ENCODE measurements at regions not wholly inside any gene's neighbourhood (a gene's known extent, or its start where the extent isn't known, plus 50 kb on each side); places are given as distances from the start of the nearest gene placed in this dataset.

DNA sequence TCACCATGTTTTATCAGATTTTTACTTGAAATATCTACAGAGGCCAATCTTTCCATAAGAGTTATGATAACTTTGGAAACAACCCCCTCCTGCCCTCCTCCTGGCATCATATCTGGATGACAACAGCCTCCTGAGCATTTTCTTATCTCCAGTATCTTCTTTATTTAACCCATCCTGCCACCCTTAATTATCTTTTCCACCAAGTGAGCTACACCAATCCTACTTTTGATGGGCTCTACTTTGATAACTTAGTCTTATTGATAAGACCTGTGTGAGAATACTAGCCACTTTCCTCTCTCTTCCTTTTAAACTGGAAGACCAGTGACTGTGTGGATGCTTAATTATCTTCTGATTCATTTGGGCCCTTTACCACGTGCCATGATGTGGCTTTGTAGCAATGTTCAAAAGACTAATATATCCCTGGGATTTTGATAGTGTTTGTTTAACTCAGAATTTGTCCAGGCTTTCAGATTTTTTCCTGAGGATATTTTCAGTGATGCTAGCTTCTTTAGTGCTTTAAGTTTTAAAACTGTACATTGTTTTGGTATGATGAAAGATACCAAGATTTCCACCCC is 330.1 kb upstream of the GIMD1 start (continued):
- TF ChIP-seq SCRT2 (tag by site-specific recombination; IDR thresholded peaks at IDR 0.05) = no peak
- TF ChIP-seq, protein P1, sequence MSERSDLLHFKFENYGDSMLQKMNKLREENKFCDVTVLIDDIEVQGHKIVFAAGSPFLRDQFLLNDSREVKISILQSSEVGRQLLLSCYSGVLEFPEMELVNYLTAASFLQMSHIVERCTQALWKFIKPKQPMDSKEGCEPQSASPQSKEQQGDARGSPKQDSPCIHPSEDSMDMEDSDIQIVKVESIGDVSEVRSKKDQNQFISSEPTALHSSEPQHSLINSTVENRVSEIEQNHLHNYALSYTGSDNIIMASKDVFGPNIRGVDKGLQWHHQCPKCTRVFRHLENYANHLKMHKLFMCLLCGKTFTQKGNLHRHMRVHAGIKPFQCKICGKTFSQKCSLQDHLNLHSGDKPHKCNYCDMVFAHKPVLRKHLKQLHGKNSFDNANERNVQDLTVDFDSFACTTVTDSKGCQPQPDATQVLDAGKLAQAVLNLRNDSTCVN (tag by site-specific recombination; optimal IDR thresholded peaks at IDR 0.05) = no peak
- TF ChIP-seq ZNF114 (tag by site-specific recombination; IDR thresholded peaks at IDR 0.05) = no peak
- TF ChIP-seq ZNF10 (tag by site-specific recombination; IDR thresholded peaks at IDR 0.05) = no peak
- no peak for TF ChIP-seq MZF1 (tag by site-specific recombination; IDR thresholded peaks at IDR 0.05; ENCODE audit: borderline replicate concordance)

DNA sequence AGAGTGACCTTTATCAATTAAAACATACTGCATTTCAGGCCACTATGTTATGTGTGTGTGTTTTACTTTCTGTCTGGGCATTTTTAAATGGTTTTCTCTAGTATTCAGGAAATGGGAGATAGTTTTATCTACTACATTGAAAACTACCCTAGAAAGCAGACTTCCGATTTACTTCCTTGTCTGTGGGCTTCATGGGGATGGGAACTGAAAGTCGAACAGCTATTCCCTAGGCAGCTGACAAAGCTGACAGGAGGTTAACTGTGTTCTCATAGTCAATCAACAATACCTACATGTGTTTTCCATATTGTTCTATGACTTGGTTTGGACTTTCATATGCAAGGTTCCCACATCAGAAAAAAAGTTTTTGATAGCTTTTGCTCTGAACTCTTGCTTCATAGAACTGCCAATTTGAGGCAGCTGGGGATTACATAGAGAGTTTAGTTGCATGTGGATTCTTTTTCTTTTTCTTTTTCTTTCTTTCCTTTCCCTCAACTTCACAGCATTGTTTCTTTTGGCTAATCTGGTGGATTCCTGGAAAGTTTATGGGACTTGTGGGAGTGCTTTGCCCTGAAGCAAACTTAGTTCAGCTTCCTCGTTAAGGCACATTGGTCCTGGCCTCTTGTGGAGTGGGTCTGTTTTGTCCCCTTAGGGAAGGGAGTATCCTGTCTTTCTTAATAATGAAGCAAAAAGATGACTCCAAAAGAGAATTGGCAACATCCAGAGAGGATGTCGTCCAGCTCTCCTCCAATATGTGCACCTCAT is 327.1 kb upstream of the GIMD1 start:
- Histone ChIP-seq H3K4me3 (ENCODE audit: low read depth, low read length) (no peak overlapping the region), H3K36me3 (ENCODE audit: control insufficient read depth in 2 of 2, insufficient read depth in 1 of 2, low read length in 2 of 2) (no peaks in the 10 kb centered on the region), H3K4me1 (ENCODE audit: control insufficient read depth, insufficient read depth, low read length) (no peaks in the 10 kb centered on the region), H3K27ac (ENCODE audit: extremely low read depth, low read depth, low read length) (no peak overlapping the region), H3K9me3 (ENCODE audit: control insufficient read depth, insufficient read depth, low read depth, low read length) (no peaks in the 10 kb centered on the region)
- ChIA-PET POLR2A (no interaction called here), CTCF (no interaction called here)
- TF ChIP-seq ZNF596 (tag by site-specific recombination; IDR thresholded peaks at IDR 0.05) (no peak), ZNF837 (tag by site-specific recombination; IDR thresholded peaks at IDR 0.05) (no peak), ZFP69B (tag by site-specific recombination; IDR thresholded peaks at IDR 0.05) (no peak), KLF10 (tag by site-specific recombination; IDR thresholded peaks at IDR 0.05) (no peak), ZNF423 (tag by site-specific recombination; IDR thresholded peaks at IDR 0.05) (no peak), ZNF239 (tag by site-specific recombination; IDR thresholded peaks at IDR 0.05) (no peak), ZNF366 (tag by site-specific recombination; conservative IDR thresholded peaks at IDR 0.05) (no peak), ZNF10 (tag by site-specific recombination; IDR thresholded peaks at IDR 0.05) (no peak), ZNF561 (tag by site-specific recombination; IDR thresholded peaks at IDR 0.05; ENCODE audit: borderline replicate concordance) (no peak)
- TF ChIP-seq, protein P2, sequence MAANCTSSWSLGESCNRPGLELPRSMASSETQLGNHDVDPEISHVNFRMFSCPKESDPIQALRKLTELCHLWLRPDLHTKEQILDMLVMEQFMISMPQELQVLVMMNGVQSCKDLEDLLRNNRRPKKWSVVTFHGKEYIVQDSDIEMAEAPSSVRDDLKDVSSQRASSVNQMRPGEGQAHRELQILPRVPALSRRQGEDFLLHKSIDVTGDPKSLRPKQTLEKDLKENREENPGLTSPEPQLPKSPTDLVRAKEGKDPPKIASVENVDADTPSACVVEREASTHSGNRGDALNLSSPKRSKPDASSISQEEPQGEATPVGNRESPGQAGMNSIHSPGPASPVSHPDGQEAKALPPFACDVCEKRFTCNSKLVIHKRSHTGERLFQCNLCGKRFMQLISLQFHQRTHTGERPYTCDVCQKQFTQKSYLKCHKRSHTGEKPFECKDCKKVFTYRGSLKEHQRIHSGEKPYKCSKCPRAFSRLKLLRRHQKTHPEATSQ (tag by site-specific recombination; IDR thresholded peaks at IDR 0.05) = no peak
- TF ChIP-seq, protein P3, sequence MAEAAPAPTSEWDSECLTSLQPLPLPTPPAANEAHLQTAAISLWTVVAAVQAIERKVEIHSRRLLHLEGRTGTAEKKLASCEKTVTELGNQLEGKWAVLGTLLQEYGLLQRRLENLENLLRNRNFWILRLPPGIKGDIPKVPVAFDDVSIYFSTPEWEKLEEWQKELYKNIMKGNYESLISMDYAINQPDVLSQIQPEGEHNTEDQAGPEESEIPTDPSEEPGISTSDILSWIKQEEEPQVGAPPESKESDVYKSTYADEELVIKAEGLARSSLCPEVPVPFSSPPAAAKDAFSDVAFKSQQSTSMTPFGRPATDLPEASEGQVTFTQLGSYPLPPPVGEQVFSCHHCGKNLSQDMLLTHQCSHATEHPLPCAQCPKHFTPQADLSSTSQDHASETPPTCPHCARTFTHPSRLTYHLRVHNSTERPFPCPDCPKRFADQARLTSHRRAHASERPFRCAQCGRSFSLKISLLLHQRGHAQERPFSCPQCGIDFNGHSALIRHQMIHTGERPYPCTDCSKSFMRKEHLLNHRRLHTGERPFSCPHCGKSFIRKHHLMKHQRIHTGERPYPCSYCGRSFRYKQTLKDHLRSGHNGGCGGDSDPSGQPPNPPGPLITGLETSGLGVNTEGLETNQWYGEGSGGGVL (tag by site-specific recombination; IDR thresholded peaks at IDR 0.05) = no peak
- TF ChIP-seq, protein P4, sequence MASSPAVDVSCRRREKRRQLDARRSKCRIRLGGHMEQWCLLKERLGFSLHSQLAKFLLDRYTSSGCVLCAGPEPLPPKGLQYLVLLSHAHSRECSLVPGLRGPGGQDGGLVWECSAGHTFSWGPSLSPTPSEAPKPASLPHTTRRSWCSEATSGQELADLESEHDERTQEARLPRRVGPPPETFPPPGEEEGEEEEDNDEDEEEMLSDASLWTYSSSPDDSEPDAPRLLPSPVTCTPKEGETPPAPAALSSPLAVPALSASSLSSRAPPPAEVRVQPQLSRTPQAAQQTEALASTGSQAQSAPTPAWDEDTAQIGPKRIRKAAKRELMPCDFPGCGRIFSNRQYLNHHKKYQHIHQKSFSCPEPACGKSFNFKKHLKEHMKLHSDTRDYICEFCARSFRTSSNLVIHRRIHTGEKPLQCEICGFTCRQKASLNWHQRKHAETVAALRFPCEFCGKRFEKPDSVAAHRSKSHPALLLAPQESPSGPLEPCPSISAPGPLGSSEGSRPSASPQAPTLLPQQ (tag by site-specific recombination; IDR thresholded peaks at IDR 0.05) = no peak
- TF ChIP-seq, protein P5, sequence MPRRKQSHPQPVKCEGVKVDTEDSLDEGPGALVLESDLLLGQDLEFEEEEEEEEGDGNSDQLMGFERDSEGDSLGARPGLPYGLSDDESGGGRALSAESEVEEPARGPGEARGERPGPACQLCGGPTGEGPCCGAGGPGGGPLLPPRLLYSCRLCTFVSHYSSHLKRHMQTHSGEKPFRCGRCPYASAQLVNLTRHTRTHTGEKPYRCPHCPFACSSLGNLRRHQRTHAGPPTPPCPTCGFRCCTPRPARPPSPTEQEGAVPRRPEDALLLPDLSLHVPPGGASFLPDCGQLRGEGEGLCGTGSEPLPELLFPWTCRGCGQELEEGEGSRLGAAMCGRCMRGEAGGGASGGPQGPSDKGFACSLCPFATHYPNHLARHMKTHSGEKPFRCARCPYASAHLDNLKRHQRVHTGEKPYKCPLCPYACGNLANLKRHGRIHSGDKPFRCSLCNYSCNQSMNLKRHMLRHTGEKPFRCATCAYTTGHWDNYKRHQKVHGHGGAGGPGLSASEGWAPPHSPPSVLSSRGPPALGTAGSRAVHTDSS (tag by site-specific recombination; IDR thresholded peaks at IDR 0.05) = no peak
- TF ChIP-seq, protein P6, sequence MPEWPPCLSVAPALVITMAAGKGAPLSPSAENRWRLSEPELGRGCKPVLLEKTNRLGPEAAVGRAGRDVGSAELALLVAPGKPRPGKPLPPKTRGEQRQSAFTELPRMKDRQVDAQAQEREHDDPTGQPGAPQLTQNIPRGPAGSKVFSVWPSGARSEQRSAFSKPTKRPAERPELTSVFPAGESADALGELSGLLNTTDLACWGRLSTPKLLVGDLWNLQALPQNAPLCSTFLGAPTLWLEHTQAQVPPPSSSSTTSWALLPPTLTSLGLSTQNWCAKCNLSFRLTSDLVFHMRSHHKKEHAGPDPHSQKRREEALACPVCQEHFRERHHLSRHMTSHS (tag by site-specific recombination; IDR thresholded peaks at IDR 0.05) = no peak
- TF ChIP-seq, protein P7, sequence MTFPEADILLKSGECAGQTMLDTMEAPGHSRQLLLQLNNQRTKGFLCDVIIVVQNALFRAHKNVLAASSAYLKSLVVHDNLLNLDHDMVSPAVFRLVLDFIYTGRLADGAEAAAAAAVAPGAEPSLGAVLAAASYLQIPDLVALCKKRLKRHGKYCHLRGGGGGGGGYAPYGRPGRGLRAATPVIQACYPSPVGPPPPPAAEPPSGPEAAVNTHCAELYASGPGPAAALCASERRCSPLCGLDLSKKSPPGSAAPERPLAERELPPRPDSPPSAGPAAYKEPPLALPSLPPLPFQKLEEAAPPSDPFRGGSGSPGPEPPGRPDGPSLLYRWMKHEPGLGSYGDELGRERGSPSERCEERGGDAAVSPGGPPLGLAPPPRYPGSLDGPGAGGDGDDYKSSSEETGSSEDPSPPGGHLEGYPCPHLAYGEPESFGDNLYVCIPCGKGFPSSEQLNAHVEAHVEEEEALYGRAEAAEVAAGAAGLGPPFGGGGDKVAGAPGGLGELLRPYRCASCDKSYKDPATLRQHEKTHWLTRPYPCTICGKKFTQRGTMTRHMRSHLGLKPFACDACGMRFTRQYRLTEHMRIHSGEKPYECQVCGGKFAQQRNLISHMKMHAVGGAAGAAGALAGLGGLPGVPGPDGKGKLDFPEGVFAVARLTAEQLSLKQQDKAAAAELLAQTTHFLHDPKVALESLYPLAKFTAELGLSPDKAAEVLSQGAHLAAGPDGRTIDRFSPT (tag by site-specific recombination; IDR thresholded peaks at IDR 0.05) = no peak
- TF ChIP-seq, protein P8, sequence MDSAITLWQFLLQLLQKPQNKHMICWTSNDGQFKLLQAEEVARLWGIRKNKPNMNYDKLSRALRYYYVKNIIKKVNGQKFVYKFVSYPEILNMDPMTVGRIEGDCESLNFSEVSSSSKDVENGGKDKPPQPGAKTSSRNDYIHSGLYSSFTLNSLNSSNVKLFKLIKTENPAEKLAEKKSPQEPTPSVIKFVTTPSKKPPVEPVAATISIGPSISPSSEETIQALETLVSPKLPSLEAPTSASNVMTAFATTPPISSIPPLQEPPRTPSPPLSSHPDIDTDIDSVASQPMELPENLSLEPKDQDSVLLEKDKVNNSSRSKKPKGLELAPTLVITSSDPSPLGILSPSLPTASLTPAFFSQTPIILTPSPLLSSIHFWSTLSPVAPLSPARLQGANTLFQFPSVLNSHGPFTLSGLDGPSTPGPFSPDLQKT (IDR thresholded peaks at IDR 0.05; ENCODE audit: borderline replicate concordance, low read depth, low read length) = no peak
- TF ChIP-seq, protein P9, sequence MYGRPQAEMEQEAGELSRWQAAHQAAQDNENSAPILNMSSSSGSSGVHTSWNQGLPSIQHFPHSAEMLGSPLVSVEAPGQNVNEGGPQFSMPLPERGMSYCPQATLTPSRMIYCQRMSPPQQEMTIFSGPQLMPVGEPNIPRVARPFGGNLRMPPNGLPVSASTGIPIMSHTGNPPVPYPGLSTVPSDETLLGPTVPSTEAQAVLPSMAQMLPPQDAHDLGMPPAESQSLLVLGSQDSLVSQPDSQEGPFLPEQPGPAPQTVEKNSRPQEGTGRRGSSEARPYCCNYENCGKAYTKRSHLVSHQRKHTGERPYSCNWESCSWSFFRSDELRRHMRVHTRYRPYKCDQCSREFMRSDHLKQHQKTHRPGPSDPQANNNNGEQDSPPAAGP (tag by site-specific recombination; IDR thresholded peaks at IDR 0.05) = no peak
